HL-60 (cell line): ENCODE measurements at regions not wholly inside any gene's neighbourhood (a gene's known extent, or its start where the extent isn't known, plus 50 kb on each side); places are given as distances from the start of the nearest gene placed in this dataset.

Experiments used
- DNase-seq, 2 experiments: peaks; one replicate each; pipeline ENCODE4 v3.0.0-alpha.2; 2010 to 2020; ENCODE audit warnings: low read depth in 1 of 2, low spot score in 1 of 2
- H3K27ac ChIP-seq: fragments of 250-450 bp; sonication (Bioruptor Pico); replicated peaks from 2 replicates; pipeline ENCODE4 v1.5.1; 2020; ENCODE audit warnings: mild to moderate bottlenecking, moderate library complexity
- H3K27me3 ChIP-seq: fragments of 250-450 bp; sonication (Bioruptor Pico); 2 replicates; pipeline ENCODE4 v1.5.1; 2021; ENCODE audit warnings: mild to moderate bottlenecking, moderate library complexity; ENCODE audit not compliant: insufficient read depth, poor library complexity, severe bottlenecking
- H3K4me3 ChIP-seq: replicated peaks from 2 replicates; pipeline ENCODE4 v1.5.1; 2011; ENCODE audit warnings: mild to moderate bottlenecking, control low read depth, low read length; ENCODE audit not compliant: insufficient read depth
- GABPA ChIP-seq: IDR thresholded peaks from 2 replicates; pipeline ENCODE4 v1.6.1; 2012; ENCODE audit warnings: low read depth
- POLR2AphosphoS5 ChIP-seq: IDR thresholded peaks from 2 replicates; pipeline ENCODE4 v1.6.1; 2012; ENCODE audit warnings: low read depth
- SPI1 ChIP-seq: IDR thresholded peaks from 2 replicates; pipeline ENCODE4 v1.6.1; 2012; ENCODE audit warnings: low read depth, mild to moderate bottlenecking, borderline replicate concordance
- TF ChIP-seq, protein P1 (sequence below): IDR thresholded peaks from 2 replicates; pipeline ENCODE4 v1.6.1; 2012; ENCODE audit warnings: low read depth; ENCODE audit not compliant: insufficient replicate concordance
- TF ChIP-seq, protein P2 (sequence below): IDR thresholded peaks from one replicate; pipeline ENCODE4 v1.5.1; 2011; ENCODE audit warnings: low read length, control low read depth, inconsistent platforms; ENCODE audit not compliant: insufficient read depth

- TF ChIP-seq, protein P1, sequence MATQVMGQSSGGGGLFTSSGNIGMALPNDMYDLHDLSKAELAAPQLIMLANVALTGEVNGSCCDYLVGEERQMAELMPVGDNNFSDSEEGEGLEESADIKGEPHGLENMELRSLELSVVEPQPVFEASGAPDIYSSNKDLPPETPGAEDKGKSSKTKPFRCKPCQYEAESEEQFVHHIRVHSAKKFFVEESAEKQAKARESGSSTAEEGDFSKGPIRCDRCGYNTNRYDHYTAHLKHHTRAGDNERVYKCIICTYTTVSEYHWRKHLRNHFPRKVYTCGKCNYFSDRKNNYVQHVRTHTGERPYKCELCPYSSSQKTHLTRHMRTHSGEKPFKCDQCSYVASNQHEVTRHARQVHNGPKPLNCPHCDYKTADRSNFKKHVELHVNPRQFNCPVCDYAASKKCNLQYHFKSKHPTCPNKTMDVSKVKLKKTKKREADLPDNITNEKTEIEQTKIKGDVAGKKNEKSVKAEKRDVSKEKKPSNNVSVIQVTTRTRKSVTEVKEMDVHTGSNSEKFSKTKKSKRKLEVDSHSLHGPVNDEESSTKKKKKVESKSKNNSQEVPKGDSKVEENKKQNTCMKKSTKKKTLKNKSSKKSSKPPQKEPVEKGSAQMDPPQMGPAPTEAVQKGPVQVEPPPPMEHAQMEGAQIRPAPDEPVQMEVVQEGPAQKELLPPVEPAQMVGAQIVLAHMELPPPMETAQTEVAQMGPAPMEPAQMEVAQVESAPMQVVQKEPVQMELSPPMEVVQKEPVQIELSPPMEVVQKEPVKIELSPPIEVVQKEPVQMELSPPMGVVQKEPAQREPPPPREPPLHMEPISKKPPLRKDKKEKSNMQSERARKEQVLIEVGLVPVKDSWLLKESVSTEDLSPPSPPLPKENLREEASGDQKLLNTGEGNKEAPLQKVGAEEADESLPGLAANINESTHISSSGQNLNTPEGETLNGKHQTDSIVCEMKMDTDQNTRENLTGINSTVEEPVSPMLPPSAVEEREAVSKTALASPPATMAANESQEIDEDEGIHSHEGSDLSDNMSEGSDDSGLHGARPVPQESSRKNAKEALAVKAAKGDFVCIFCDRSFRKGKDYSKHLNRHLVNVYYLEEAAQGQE = no peak
- TF ChIP-seq GABPA (no peak), POLR2AphosphoS5 (no peak), SPI1 (no peak)
- TF ChIP-seq, protein P2, sequence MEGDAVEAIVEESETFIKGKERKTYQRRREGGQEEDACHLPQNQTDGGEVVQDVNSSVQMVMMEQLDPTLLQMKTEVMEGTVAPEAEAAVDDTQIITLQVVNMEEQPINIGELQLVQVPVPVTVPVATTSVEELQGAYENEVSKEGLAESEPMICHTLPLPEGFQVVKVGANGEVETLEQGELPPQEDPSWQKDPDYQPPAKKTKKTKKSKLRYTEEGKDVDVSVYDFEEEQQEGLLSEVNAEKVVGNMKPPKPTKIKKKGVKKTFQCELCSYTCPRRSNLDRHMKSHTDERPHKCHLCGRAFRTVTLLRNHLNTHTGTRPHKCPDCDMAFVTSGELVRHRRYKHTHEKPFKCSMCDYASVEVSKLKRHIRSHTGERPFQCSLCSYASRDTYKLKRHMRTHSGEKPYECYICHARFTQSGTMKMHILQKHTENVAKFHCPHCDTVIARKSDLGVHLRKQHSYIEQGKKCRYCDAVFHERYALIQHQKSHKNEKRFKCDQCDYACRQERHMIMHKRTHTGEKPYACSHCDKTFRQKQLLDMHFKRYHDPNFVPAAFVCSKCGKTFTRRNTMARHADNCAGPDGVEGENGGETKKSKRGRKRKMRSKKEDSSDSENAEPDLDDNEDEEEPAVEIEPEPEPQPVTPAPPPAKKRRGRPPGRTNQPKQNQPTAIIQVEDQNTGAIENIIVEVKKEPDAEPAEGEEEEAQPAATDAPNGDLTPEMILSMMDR = no peak
- no peaks in the 10 kb centered on the region for H3K27me3 ChIP-seq
- no peak overlapping the region for H3K4me3 ChIP-seq
- no peak overlapping the region for H3K27ac ChIP-seq
- no peak for DNase-seq
Observed at GRCh38 chr18:39737869-39738268, 2172.3 kb upstream of the CELF4 start.

- Histone ChIP-seq H3K27ac (no peak overlapping the region), H3K27me3 (no peaks in the 10 kb centered on the region), H3K4me3 (no peak overlapping the region)
- TF ChIP-seq, protein P1 = no peak
- TF ChIP-seq, protein P2 = no peak
- no peak for DNase-seq
Observed at GRCh38 chr18:39732918-39733317, 2167.3 kb upstream of the CELF4 start.

GRCh38 chr18:39730606-39731005, 2165.0 kb upstream of the CELF4 start:
- no peak overlapping the region for H3K27ac ChIP-seq
- no peak overlapping the region for H3K4me3 ChIP-seq
- DNase-seq = no peak
- TF ChIP-seq GABPA = no peak
- TF ChIP-seq, protein P1 = no peak
- TF ChIP-seq, protein P2 = no peak
- TF ChIP-seq POLR2AphosphoS5 = no peak
- no peak for TF ChIP-seq SPI1
- H3K27me3 ChIP-seq = no peaks in the 10 kb centered on the region
